Activated CD8-positive, alpha-beta memory T cell treated with anti-CD3 and anti-CD28 coated beads, Interleukin-2, amount 10 ng/mL, durations not matched to agents 7 days and 5 days (primary cell): ENCODE measurements at regions not wholly inside any gene's neighbourhood (a gene's known extent, or its start where the extent isn't known, plus 50 kb on each side); places are given as distances from the start of the nearest gene placed in this dataset.
A peak's percentile ranks its signal among the peaks of the same experiment; 100 is the strongest.

Source experiments
- ATAC-seq: fragments of 150-1000 bp; cut with Tn5 transposase; one replicate; pipeline ENCODE4 v1.10.0; 2021; ENCODE audit warnings: moderate library complexity
- CTCF ChIA-PET: fragments of 350-600 bp; sonication (Branson Sonifier 250); formaldehyde crosslinking; loops from one replicate; lab custom pipeline; 2021; ENCODE audit warnings: antibody characterized with exemption; lab: Charles Lee
- DNase-seq: peaks from one replicate; pipeline ENCODE4 v3.0.0-alpha.2; 2020
- H3K27ac Mint-ChIP-seq: one replicate; pipeline ENCODE4 v1.8.0; 2021; ENCODE audit warnings: mild to moderate bottlenecking, mixed read lengths
- H3K27me3 Mint-ChIP-seq: one replicate; pipeline ENCODE4 v1.8.0; 2021; ENCODE audit warnings: mixed read lengths
- H3K36me3 Mint-ChIP-seq: one replicate; pipeline ENCODE4 v1.8.0; 2021; ENCODE audit warnings: mild to moderate bottlenecking, mixed read lengths
- H3K4me1 Mint-ChIP-seq: one replicate; pipeline ENCODE4 v1.8.0; 2021; ENCODE audit warnings: mixed read lengths
- H3K4me3 Mint-ChIP-seq: one replicate; pipeline ENCODE4 v1.8.0; 2021; ENCODE audit warnings: mild to moderate bottlenecking, moderate library complexity, mixed read lengths
- H3K9me3 Mint-ChIP-seq: one replicate; pipeline ENCODE4 v1.8.0; 2022; ENCODE audit warnings: low read depth, mixed read lengths

- ATAC-seq (no peak), DNase-seq (no peak)
- Mint-ChIP-seq H3K36me3 (peaks cover 3% of the 10 kb centered on the region), H3K4me1 (peaks cover 18% of the 10 kb centered on the region), H3K9me3 (no peaks in the 10 kb centered on the region), H3K27me3 (no peaks in the 10 kb centered on the region), H3K4me3 (no peak overlapping the region), H3K27ac (no peak overlapping the region)
- CTCF ChIA-PET: no interaction called here
These were observed 231.9 kb upstream of the FOXN3 start for GRCh38 chr14:89648924-89649323.

GRCh38 chr14:89648510-89648909 is 231.5 kb upstream of the FOXN3 start:
- Mint-ChIP-seq H3K4me3 (no peak overlapping the region), H3K27me3 (no peaks in the 10 kb centered on the region), H3K36me3 (peaks cover 4% of the 10 kb centered on the region), H3K27ac (no peak overlapping the region), H3K4me1 (peaks cover 20% of the 10 kb centered on the region), H3K9me3 (no peaks in the 10 kb centered on the region)
- CTCF ChIA-PET: no interaction called here
- no peak for ATAC-seq
- DNase-seq: no peak

DNA sequence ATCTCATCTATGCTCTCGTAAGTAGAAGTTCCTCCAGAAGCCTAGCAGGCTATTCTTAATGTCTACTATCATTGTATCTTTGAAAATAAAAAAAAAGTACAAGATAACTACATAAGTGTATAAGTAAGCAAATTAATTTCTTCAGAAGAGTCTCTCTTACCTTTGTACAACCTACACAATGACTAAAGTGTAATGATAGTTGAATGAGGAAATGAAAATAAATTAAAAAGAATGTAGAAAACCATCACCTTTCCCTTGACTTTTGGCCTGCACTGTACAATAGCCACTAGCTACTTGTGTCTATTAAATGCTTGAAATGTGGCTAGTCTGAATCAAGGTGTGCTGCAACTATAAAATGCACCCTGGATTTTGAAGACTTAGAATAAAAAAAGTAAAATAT is 229.9 kb upstream of the FOXN3 start:
- Mint-ChIP-seq H3K4me3 (no peak overlapping the region), H3K27me3 (no peaks in the 10 kb centered on the region), H3K9me3 (peaks cover 6% of the 10 kb centered on the region), H3K27ac (no peak overlapping the region), H3K4me1 (peaks cover 32% of the 10 kb centered on the region), H3K36me3 (peaks cover 15% of the 10 kb centered on the region)
- DNase-seq: no peak
- no peak for ATAC-seq
- CTCF ChIA-PET: no interaction called here

DNA sequence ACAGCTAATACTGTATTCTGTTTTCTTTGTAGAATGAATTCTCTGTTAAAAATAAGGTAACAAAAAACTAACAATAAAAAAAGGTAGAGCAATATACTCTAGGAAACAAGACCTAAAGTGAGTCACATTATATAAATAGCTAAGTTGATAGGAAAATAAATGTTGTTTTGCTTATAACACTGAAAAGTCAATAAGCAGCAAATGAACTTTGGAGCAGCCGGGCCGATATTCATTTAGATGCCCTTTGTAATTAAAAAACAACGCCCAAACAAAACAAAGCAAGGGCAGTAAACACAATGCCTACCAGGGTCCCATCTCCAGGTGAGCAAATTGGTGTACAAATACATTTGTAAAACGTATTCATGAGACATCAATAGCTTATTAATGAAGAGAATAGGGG is 227.6 kb upstream of the FOXN3 start:
- Mint-ChIP-seq H3K4me3 (no peak overlapping the region), H3K4me1 (peaks cover 44% of the 10 kb centered on the region), H3K27ac (no peak overlapping the region), H3K27me3 (no peaks in the 10 kb centered on the region), H3K9me3 (peaks cover 12% of the 10 kb centered on the region), H3K36me3 (peaks cover 26% of the 10 kb centered on the region)
- ATAC-seq (no peak), DNase-seq (no peak)
- CTCF ChIA-PET: interaction anchor here (1.1 to 1.3 kb wide), 2 partner anchors 11 to 28 kb away, joined by 3 read pairs; no protein-coding TSS in a partner anchor

DNA sequence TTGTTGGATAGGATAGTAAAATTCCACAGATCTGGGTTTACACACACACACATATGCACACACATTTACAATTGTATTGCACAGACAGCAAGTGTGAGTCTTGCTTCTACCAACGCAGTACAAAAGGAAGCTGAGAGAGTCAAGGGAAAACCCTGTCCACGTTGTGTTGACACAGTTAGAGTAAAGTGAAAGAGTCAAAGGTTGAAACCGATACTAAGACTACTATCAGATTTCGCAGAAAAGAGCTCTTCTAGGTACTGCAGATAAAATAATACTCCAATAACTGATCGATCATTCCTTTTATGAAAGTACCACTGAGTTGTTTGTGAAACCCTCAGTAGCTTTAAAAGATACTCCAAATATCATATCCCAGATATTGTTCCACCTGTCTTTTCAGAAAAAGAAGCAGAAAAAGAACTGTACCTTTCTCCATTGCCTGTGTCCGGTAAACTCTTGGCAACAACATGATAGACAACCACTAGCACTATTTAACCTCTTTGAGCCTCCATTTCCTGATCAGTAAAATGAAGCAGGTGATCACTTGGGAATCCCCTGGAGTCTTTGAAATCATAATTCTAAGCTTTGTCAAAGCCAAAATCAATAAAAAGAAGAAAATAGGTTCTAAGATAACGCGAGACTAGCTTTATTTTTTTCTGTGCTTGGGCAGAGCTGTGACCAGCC is 224.6 kb upstream of the FOXN3 start:
- DNase-seq (peak; percentile 55), ATAC-seq (peak; percentile 99)
- Mint-ChIP-seq H3K27me3 (no peaks in the 10 kb centered on the region), H3K9me3 (peaks cover 14% of the 10 kb centered on the region), H3K4me1 (peaks cover 52% of the 10 kb centered on the region), H3K4me3 (peak overlapping the region; percentile 39), H3K27ac (peak overlapping the region; percentile 90), H3K36me3 (peaks cover 31% of the 10 kb centered on the region)
- CTCF ChIA-PET: interaction anchor here (0.7 to 1.8 kb wide), 7 partner anchors 12 to 197 kb away, joined by 3 to 8 read pairs (median 3); no protein-coding TSS in a partner anchor

- peaks cover 31% of the 10 kb centered on the region for H3K36me3 Mint-ChIP-seq
- CTCF ChIA-PET: interaction anchor here (1.8 kb wide), 1 partner anchor 21 kb away, joined by 6 read pairs; no protein-coding TSS in a partner anchor
- H3K9me3 Mint-ChIP-seq: peaks cover 16% of the 10 kb centered on the region
- no peak for DNase-seq
- peak overlapping the region; percentile 47 for H3K27ac Mint-ChIP-seq
- no peak for ATAC-seq
- H3K27me3 Mint-ChIP-seq: no peaks in the 10 kb centered on the region
- H3K4me3 Mint-ChIP-seq: no peak overlapping the region
- H3K4me1 Mint-ChIP-seq: peaks cover 52% of the 10 kb centered on the region
These were observed 223.1 kb upstream of the FOXN3 start for GRCh38 chr14:89640141-89640540.

- H3K4me1 Mint-ChIP-seq: peaks cover 52% of the 10 kb centered on the region
- ATAC-seq (no peak), DNase-seq (no peak)
- no peak overlapping the region for H3K4me3 Mint-ChIP-seq
- H3K27ac Mint-ChIP-seq: peak overlapping the region; percentile 47
- peaks cover 31% of the 10 kb centered on the region for H3K36me3 Mint-ChIP-seq
- H3K9me3 Mint-ChIP-seq: peaks cover 16% of the 10 kb centered on the region
- CTCF ChIA-PET: no interaction called here
- no peaks in the 10 kb centered on the region for H3K27me3 Mint-ChIP-seq
These were observed 222.7 kb upstream of the FOXN3 start for GRCh38 chr14:89639687-89640086.

DNA sequence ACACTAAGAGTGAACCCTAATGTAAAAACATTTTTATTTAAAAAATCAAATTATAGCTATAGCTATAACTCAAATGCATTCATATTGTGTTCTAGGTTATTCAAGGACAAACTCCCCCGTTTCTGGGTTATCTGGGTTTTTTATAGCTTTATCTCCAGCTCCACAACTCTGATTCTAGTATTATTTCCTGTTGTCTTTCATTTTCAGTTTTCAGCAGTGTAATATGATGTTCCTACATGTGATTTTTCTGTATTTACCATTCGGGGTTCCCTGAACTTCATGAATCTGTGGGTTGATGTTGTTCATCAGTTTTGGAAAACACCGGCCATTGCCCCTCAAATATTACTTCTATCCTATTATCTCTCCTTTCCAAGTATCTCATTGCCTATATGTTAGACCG is 221.9 kb upstream of the FOXN3 start:
- ATAC-seq (no peak), DNase-seq (no peak)
- CTCF ChIA-PET: interaction anchor here (0.9 to 1.4 kb wide), 3 partner anchors 9 to 30 kb away, joined by 3 to 7 read pairs (median 4); no protein-coding TSS in a partner anchor
- Mint-ChIP-seq H3K27ac (peak overlapping the region; percentile 65), H3K4me1 (peaks cover 47% of the 10 kb centered on the region), H3K9me3 (peaks cover 16% of the 10 kb centered on the region), H3K4me3 (peak overlapping the region; percentile 12), H3K27me3 (no peaks in the 10 kb centered on the region), H3K36me3 (peaks cover 28% of the 10 kb centered on the region)

DNA sequence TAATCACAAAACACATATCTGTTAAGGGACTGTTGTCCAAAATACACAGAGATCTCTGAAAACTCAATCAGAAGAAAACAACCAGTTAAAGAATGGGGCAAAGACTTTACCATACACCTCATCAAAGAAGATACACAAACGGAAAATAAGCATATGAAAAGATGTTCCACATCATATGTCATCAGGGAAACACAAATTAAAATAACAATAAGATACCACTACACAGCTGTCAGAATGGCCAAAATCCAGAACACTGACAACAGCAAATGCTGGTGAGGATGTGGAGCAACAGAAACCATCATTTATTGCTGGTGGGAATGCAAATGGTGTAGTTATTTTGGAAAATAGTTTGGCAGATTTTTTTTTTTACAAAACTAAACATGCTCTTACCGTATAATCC is 220.5 kb upstream of the FOXN3 start:
- CTCF ChIA-PET: interaction anchor here (1.4 kb wide), 1 partner anchor 8 kb away, joined by 4 read pairs; no protein-coding TSS in a partner anchor
- ATAC-seq (no peak), DNase-seq (no peak)
- peaks cover 11% of the 10 kb centered on the region for H3K9me3 Mint-ChIP-seq
- peaks cover 20% of the 10 kb centered on the region for H3K36me3 Mint-ChIP-seq
- no peak overlapping the region for H3K27ac Mint-ChIP-seq
- peaks cover 40% of the 10 kb centered on the region for H3K4me1 Mint-ChIP-seq
- no peaks in the 10 kb centered on the region for H3K27me3 Mint-ChIP-seq
- no peak overlapping the region for H3K4me3 Mint-ChIP-seq

DNA sequence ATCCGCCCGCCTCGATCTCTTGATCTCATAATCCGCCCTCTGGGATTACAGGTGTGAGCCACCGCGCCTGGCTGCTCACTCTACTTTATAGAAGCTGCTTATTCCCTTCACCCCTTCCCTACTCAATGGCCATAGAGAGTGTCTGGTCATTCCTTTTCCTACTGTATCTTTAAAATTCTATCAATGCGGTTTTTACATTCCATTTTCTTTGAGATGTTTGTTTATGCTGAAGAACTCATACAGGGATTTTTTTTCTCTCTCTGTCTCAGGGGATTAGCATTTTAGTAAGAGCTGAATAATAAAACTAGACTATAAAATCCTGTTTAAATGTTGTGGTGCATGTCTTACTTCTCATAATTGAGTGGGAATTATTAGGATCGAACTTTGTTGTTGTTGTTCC is 218.6 kb upstream of the FOXN3 start:
- DNase-seq: no peak

DNA sequence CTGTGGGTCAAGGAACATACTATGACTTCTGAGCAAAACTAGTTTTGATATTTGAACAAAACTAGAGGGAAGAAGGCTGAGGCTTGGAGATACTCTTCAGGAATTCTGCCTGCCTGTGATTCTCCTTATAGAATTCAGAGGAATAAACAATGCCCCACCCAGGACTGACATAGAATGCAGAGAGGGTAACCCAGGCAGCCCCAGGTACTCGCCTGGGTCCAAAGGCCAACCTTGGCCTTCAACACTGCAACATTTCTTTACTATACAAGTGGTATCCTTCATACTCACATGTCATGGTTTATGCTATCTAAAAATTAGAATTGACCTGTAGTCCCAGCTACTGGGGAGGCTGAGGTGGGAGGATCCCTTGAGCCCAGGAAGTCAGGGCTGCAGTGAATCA is 217.0 kb upstream of the FOXN3 start:
- Mint-ChIP-seq H3K4me1 (peaks cover 25% of the 10 kb centered on the region), H3K36me3 (peaks cover 7% of the 10 kb centered on the region), H3K27ac (no peak overlapping the region), H3K27me3 (no peaks in the 10 kb centered on the region), H3K4me3 (no peak overlapping the region), H3K9me3 (peaks cover 4% of the 10 kb centered on the region)
- CTCF ChIA-PET: interaction anchor here (1.0 kb wide), 1 partner anchor 11 kb away, joined by 3 read pairs; no protein-coding TSS in a partner anchor
- DNase-seq: no peak
- ATAC-seq: no peak

More for the DNA sequence above, 218.6 kb upstream of the FOXN3 start:
- ATAC-seq: no peak
- Mint-ChIP-seq H3K27me3 (no peaks in the 10 kb centered on the region), H3K36me3 (peaks cover 14% of the 10 kb centered on the region), H3K27ac (no peak overlapping the region), H3K4me3 (no peak overlapping the region), H3K9me3 (peaks cover 10% of the 10 kb centered on the region), H3K4me1 (peaks cover 28% of the 10 kb centered on the region)
- CTCF ChIA-PET: no interaction called here

DNA sequence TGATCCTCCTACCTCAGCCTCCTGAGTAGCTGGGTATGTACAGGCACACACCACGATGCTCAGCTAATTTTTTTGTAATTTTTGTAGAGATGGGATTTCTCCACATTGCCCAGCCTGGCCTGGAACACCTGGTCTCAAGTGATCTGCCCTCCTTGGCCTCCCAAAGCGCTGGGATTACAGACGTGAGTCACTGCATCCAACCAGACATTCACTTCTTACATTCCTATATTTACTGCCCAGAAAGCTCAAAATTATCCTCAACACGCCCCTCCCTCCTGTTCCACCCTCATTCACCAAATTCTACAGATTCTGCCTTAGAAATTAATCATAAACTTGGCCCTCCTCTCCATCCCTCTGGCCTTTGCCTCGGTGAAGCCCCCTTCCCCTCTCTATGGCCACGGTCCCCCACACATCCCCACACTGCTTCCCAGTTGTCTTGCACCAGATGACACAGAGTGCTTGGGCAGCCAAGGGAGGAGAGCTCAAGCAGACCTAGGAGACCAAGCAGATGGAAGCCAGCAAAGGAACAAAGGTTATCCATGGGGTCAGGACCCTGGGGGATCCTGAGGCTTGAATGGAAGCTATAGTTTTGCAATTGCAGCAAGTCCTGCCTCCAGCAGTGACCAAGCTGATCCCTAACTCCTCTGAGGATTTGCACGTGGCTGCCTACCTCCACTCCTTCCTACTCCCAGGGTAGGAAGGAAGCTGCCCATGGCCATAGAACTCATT is 213.2 kb upstream of the FOXN3 start:
- CTCF ChIA-PET: interaction anchor here (1.0 to 1.9 kb wide), 3 partner anchors 8 to 11 kb away, joined by 4 to 5 read pairs (median 4); no protein-coding TSS in a partner anchor
- ATAC-seq (no peak), DNase-seq (no peak)
- Mint-ChIP-seq H3K36me3 (peaks cover 21% of the 10 kb centered on the region), H3K27me3 (no peaks in the 10 kb centered on the region), H3K4me3 (no peak overlapping the region), H3K9me3 (peaks cover 11% of the 10 kb centered on the region), H3K4me1 (peaks cover 35% of the 10 kb centered on the region), H3K27ac (no peak overlapping the region)

- Mint-ChIP-seq H3K27me3 (no peaks in the 10 kb centered on the region), H3K9me3 (peaks cover 11% of the 10 kb centered on the region), H3K4me3 (no peak overlapping the region), H3K27ac (no peak overlapping the region), H3K36me3 (peaks cover 21% of the 10 kb centered on the region), H3K4me1 (peaks cover 35% of the 10 kb centered on the region)
- DNase-seq: no peak
- ATAC-seq: no peak
- CTCF ChIA-PET: interaction anchor here (1.0 to 1.9 kb wide), 3 partner anchors 9 to 14 kb away, joined by 3 to 4 read pairs (median 4); no protein-coding TSS in a partner anchor
These were observed 212.3 kb upstream of the FOXN3 start for GRCh38 chr14:89629383-89629782.
